Esophagus muscularis mucosa (tissue), 3 donors: ENCODE measurements at regions not wholly inside any gene's neighbourhood (a gene's known extent, or its start where the extent isn't known, plus 50 kb on each side); places are given as distances from the start of the nearest gene placed in this dataset.

Source experiments
- CTCF ChIP-seq, 3 experiments: fragments of 200-600 bp in 2 of 3; fragments of 450-650 bp in 1 of 3; sonication (generic) in 2 of 3; IDR thresholded peaks; one replicate each; pipeline ENCODE4 v1.5.1; 2017 to 2019; ENCODE audit warnings: antibody characterized with exemption in 3 of 3, mild to moderate bottlenecking in 2 of 3, moderate library complexity in 1 of 3
- POLR2A ChIP-seq: fragments of 450-650 bp; IDR thresholded peaks from one replicate; pipeline ENCODE4 v1.6.1; 2017; ENCODE audit warnings: antibody characterized with exemption, moderate library complexity, mild to moderate bottlenecking, low read depth
- POLR2AphosphoS5 ChIP-seq, 2 donors: sonication (generic); formaldehyde crosslinking; IDR thresholded peaks; one replicate each; pipeline ENCODE4 v1.6.1; 2017; ENCODE audit warnings: antibody characterized with exemption in 2 of 2

- TF ChIP-seq CTCF (IDR thresholded peaks at IDR 0.05) = no peak
- no peak for TF ChIP-seq POLR2AphosphoS5 (IDR thresholded peaks at IDR 0.05)
- no peak for TF ChIP-seq POLR2A
These were observed 315.0 kb downstream of the JRKL start for GRCh38 chr11:96704847-96705246.
